KMS-11 (cell line): ENCODE measurements at regions not wholly inside any gene's neighbourhood (a gene's known extent, or its start where the extent isn't known, plus 50 kb on each side); places are given as distances from the start of the nearest gene placed in this dataset.
"Not testable (repeated sequence)": the region's sequence is repeated elsewhere in the genome, so short reads cannot be mapped to it uniquely, and the experiment has no call there.

Experiments
- H2AFZ ChIP-seq: fragments of 200-600 bp; sonication (generic); 2 replicates; pipeline ENCODE4 v1.6.1; 2016; ENCODE audit warnings: antibody characterized with exemption, mixed run types, low read depth
- H3K27ac ChIP-seq: fragments of 200-600 bp; sonication (generic); 2 replicates; pipeline ENCODE4 v1.6.1; 2016; ENCODE audit warnings: mild to moderate bottlenecking, mixed run types
- H3K27me3 ChIP-seq: fragments of 200-600 bp; sonication (generic); 2 replicates; pipeline ENCODE4 v1.6.1; 2017; ENCODE audit warnings: mild to moderate bottlenecking, low read depth, mixed run types, moderate library complexity; ENCODE audit not compliant: insufficient read depth
- H3K36me3 ChIP-seq: fragments of 200-600 bp; sonication (generic); 2 replicates; pipeline ENCODE4 v1.6.1; 2017; ENCODE audit warnings: mild to moderate bottlenecking, mixed run types; ENCODE audit not compliant: insufficient read depth
- H3K4me1 ChIP-seq: fragments of 200-600 bp; sonication (generic); 2 replicates; pipeline ENCODE4 v1.6.1; 2016; ENCODE audit warnings: mild to moderate bottlenecking, low read depth, mixed run types; ENCODE audit not compliant: poor library complexity, severe bottlenecking
- H3K4me2 ChIP-seq: fragments of 200-600 bp; sonication (generic); 2 replicates; pipeline ENCODE4 v1.7.0; 2016; ENCODE audit warnings: mild to moderate bottlenecking, mixed run types
- H3K4me3 ChIP-seq: fragments of 200-600 bp; sonication (generic); IDR thresholded peaks from 2 replicates; pipeline ENCODE4 v1.6.1; 2017; ENCODE audit warnings: low read depth, low read length, mixed read lengths; ENCODE audit not compliant: insufficient read depth
- H3K79me2 ChIP-seq: fragments of 200-600 bp; sonication (generic); 2 replicates; pipeline ENCODE4 v1.6.1; 2016; ENCODE audit warnings: low read depth, mixed run types; ENCODE audit not compliant: insufficient read depth
- H3K9ac ChIP-seq: fragments of 200-600 bp; sonication (generic); 2 replicates; pipeline ENCODE4 v1.6.1; 2016; ENCODE audit warnings: mild to moderate bottlenecking, mixed run types
- H4K20me1 ChIP-seq: fragments of 200-600 bp; sonication (generic); 2 replicates; pipeline ENCODE4 v1.6.1; 2016; ENCODE audit warnings: mild to moderate bottlenecking, mixed run types; ENCODE audit not compliant: insufficient read depth
- TF ChIP-seq, protein P1 (sequence below): fragments of 200-600 bp; sonication (generic); conservative IDR thresholded peaks from 2 replicates; pipeline ENCODE4 v1.6.1; 2017; ENCODE audit warnings: low read depth, mild to moderate bottlenecking, antibody characterized with exemption, low read length, moderate library complexity, mixed read lengths

DNA sequence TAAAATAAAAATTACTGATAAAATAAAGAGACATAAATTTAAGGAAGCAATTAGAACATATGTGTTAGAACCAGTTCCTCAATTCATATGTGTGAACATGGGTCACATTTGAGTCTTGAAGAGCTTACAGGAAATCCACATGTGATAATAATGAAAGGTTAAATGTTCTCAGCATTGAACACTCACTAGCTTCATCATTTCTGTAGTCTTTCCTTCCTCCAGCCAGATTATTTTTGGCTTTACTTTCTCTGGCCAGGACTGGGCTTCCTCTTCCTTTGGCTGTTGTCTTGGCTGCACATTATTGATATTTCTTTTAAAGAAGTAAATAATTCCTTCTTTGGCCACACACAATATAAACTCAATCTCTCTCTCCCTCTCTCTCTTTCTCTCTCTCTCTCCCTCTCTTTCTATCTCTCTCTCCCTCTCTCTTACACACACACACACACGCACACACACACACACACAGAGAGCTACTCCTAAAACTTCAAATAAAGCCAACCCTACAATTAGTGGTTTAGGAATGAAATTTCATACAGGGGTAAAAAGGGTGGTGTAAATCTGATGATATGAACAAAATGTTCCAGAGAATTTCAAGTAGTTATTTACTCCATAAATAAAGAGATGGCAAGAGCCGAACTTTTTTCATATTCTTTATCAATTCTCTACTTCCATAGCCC lies 171.2 kb downstream of the REEP3 start:
- H3K36me3 ChIP-seq = no peaks in the 10 kb centered on the region
- no peak overlapping the region for H3K27ac ChIP-seq
- H3K4me3 ChIP-seq = no peak overlapping the region
- no peak overlapping the region for H2AFZ ChIP-seq
- TF ChIP-seq, protein P1, sequence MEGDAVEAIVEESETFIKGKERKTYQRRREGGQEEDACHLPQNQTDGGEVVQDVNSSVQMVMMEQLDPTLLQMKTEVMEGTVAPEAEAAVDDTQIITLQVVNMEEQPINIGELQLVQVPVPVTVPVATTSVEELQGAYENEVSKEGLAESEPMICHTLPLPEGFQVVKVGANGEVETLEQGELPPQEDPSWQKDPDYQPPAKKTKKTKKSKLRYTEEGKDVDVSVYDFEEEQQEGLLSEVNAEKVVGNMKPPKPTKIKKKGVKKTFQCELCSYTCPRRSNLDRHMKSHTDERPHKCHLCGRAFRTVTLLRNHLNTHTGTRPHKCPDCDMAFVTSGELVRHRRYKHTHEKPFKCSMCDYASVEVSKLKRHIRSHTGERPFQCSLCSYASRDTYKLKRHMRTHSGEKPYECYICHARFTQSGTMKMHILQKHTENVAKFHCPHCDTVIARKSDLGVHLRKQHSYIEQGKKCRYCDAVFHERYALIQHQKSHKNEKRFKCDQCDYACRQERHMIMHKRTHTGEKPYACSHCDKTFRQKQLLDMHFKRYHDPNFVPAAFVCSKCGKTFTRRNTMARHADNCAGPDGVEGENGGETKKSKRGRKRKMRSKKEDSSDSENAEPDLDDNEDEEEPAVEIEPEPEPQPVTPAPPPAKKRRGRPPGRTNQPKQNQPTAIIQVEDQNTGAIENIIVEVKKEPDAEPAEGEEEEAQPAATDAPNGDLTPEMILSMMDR = no peak
- no peak overlapping the region for H3K4me2 ChIP-seq
- no peak overlapping the region for H3K9ac ChIP-seq
- H3K79me2 ChIP-seq = no peaks in the 10 kb centered on the region
- H4K20me1 ChIP-seq = no peaks in the 10 kb centered on the region
- no peaks in the 10 kb centered on the region for H3K4me1 ChIP-seq
- no peaks in the 10 kb centered on the region for H3K27me3 ChIP-seq

DNA sequence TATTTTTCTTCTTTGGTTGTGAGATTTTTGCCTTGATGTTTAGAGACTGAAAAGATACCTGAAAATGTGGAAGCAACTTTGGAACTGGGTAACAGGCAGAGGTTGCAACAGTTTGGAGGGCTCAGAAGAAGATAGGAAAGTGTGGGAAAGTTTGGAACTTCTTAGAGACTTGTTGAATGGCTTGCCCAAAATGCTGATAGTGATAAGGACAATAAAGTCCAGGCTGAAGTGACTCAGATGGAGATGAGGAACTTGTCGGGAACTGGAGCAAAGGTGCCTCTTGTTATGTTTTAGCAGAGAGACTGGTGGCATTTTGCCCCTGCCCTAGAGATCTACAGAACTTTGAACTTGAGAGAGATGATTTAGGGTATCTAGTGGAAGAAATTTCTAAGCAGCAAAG lies 171.8 kb downstream of the REEP3 start:
- not testable (repeated sequence) for H3K79me2 ChIP-seq, H4K20me1 ChIP-seq, H3K4me1 ChIP-seq, H3K27ac ChIP-seq, H3K36me3 ChIP-seq, H3K27me3 ChIP-seq, H3K4me2 ChIP-seq, H3K9ac ChIP-seq, H2AFZ ChIP-seq, H3K4me3 ChIP-seq

DNA sequence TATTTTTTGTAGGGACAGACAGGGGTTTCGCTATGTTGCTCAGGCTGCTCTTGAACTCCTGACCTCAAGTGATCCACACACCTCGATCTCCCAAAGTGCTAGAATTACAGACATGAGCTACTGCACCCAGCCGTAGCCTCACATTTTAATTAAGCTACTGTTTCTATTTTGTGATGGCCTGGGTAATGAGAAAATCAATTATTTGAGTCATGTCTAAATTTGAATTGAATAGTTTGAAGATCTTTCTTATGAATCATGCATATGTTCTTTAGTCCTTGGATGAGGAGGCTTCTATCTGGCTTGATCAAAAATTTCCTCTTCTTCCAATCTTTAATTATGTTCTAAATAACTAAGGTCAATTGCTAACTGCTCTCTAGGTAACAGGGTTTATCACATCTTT lies 175.0 kb downstream of the REEP3 start:
- TF ChIP-seq, protein P1 = no peak
- Histone ChIP-seq H3K9ac (no peak overlapping the region), H3K79me2 (no peaks in the 10 kb centered on the region), H3K4me3 (no peak overlapping the region), H3K4me1 (no peaks in the 10 kb centered on the region), H2AFZ (no peak overlapping the region), H3K27me3 (no peaks in the 10 kb centered on the region), H3K4me2 (no peak overlapping the region), H3K36me3 (no peaks in the 10 kb centered on the region), H4K20me1 (no peaks in the 10 kb centered on the region), H3K27ac (no peak overlapping the region)

GRCh38 chr10:63697956-63698786 lies 177.0 kb downstream of the REEP3 start:
- no peak overlapping the region for H3K4me3 ChIP-seq
- H2AFZ ChIP-seq = no peak overlapping the region
- peaks cover 4% of the 10 kb centered on the region for H3K4me1 ChIP-seq
- H3K79me2 ChIP-seq = no peaks in the 10 kb centered on the region
- H3K4me2 ChIP-seq = no peak overlapping the region
- no peaks in the 10 kb centered on the region for H3K27me3 ChIP-seq
- H3K27ac ChIP-seq = no peak overlapping the region
- H3K36me3 ChIP-seq = no peaks in the 10 kb centered on the region
- H4K20me1 ChIP-seq = no peaks in the 10 kb centered on the region
- TF ChIP-seq, protein P1 = no peak
- no peak overlapping the region for H3K9ac ChIP-seq

- Histone ChIP-seq H3K4me1 (peaks cover 4% of the 10 kb centered on the region), H3K9ac (no peak overlapping the region), H3K27me3 (no peaks in the 10 kb centered on the region)
Observed at GRCh38 chr10:63698787-63699150, 177.6 kb downstream of the REEP3 start.

More at GRCh38 chr10:63698787-63699150, 177.6 kb downstream of the REEP3 start:
- Histone ChIP-seq H3K4me2 (no peak overlapping the region), H3K79me2 (no peaks in the 10 kb centered on the region), H3K4me3 (no peak overlapping the region), H3K36me3 (no peaks in the 10 kb centered on the region), H3K27ac (no peak overlapping the region), H2AFZ (no peak overlapping the region), H4K20me1 (no peaks in the 10 kb centered on the region)
- TF ChIP-seq, protein P1 = no peak
